Mesenchymal stem cell (in vitro differentiated cells and primary cell): ENCODE measurements at regions not wholly inside any gene's neighbourhood (a gene's known extent, or its start where the extent isn't known, plus 50 kb on each side); places are given as distances from the start of the nearest gene placed in this dataset. TPM values are rescaled to one million over a fixed set of nuclear protein-coding genes. Genes with fewer than 3 reads are reported as not detected.

ENCODE experiments used
- DNase-seq: peaks from one replicate; pipeline ENCODE4 v3.0.0-alpha.2; 2013
- H2AFZ ChIP-seq: one replicate; pipeline ENCODE4 v1.6.1; 2013; ENCODE audit warnings: low read depth, mild to moderate bottlenecking, control low read depth, inconsistent platforms, low read length, moderate library complexity
- H2AK5ac ChIP-seq: 2 replicates; pipeline ENCODE4 v1.6.1; 2013; ENCODE audit warnings: low read length, moderate library complexity, mild to moderate bottlenecking, inconsistent platforms; ENCODE audit not compliant: severe bottlenecking
- H2BK120ac ChIP-seq: one replicate; pipeline ENCODE4 v1.6.1; 2013; ENCODE audit warnings: low read depth, mild to moderate bottlenecking, inconsistent platforms, low read length, moderate library complexity
- H2BK12ac ChIP-seq, 2 experiments: one replicate each; pipeline ENCODE4 v1.6.1; 2013; ENCODE audit warnings: inconsistent platforms in 2 of 2, low read length in 2 of 2, mild to moderate bottlenecking in 2 of 2, moderate library complexity in 2 of 2, control low read depth in 1 of 2
- H2BK15ac ChIP-seq: one replicate; pipeline ENCODE4 v1.6.1; 2013; ENCODE audit warnings: mild to moderate bottlenecking, low read depth, inconsistent platforms; ENCODE audit not compliant: poor library complexity, severe bottlenecking
- H2BK5ac ChIP-seq: 2 replicates; pipeline ENCODE4 v1.6.1; 2013; ENCODE audit warnings: low read depth, mild to moderate bottlenecking, low read length, control low read depth, inconsistent platforms; ENCODE audit not compliant: poor library complexity, severe bottlenecking
- H3K14ac ChIP-seq, 2 experiments: one replicate each; pipeline ENCODE4 v1.6.1; 2013; ENCODE audit warnings: inconsistent platforms in 2 of 2, low read length in 2 of 2, control low read depth in 1 of 2, mild to moderate bottlenecking in 1 of 2, moderate library complexity in 1 of 2
- H3K18ac ChIP-seq, 2 experiments: one replicate each; pipeline ENCODE4 v1.6.1; 2013; ENCODE audit warnings: inconsistent platforms in 2 of 2, low read length in 2 of 2, control low read depth in 1 of 2, low read depth in 1 of 2, mild to moderate bottlenecking in 1 of 2
- H3K23ac ChIP-seq, 2 experiments: one replicate each; pipeline ENCODE4 v1.6.1; 2013; ENCODE audit warnings: inconsistent platforms in 2 of 2, low read length in 2 of 2, mild to moderate bottlenecking in 2 of 2, moderate library complexity in 2 of 2, control low read depth in 1 of 2
- H3K27ac ChIP-seq: 2 replicates; pipeline ENCODE4 v1.5.1; 2013; ENCODE audit warnings: mild to moderate bottlenecking, moderate library complexity, low read length, control low read depth, inconsistent platforms; ENCODE audit not compliant: poor library complexity, severe bottlenecking
- H3K27me3 ChIP-seq, 2 experiments: 2 replicates each; pipeline versions ENCODE4 v1.6.1 to v1.7.0; 2013; ENCODE audit warnings: low read length in 2 of 2, mild to moderate bottlenecking in 2 of 2, moderate library complexity in 2 of 2, control low read depth in 1 of 2, inconsistent platforms in 1 of 2; ENCODE audit not compliant: control insufficient read depth in 1 of 2, insufficient read depth in 1 of 2
- H3K36me3 ChIP-seq, 2 experiments: 2 replicates each; pipeline versions ENCODE4 v1.6.1 to v1.7.0; 2013; ENCODE audit warnings: low read length in 2 of 2, control low read depth in 1 of 2, inconsistent platforms in 1 of 2, low read depth in 1 of 2, mild to moderate bottlenecking in 1 of 2; ENCODE audit not compliant: insufficient read depth in 2 of 2, control insufficient read depth in 1 of 2
- H3K4ac ChIP-seq, 2 experiments: one replicate each; pipeline ENCODE4 v1.6.1; 2013; ENCODE audit warnings: inconsistent platforms in 2 of 2, low read length in 2 of 2, mild to moderate bottlenecking in 2 of 2, moderate library complexity in 2 of 2, control low read depth in 1 of 2, low read depth in 1 of 2
- H3K4me1 ChIP-seq: 2 replicates; pipeline ENCODE4 v1.6.1; 2013; ENCODE audit warnings: low read depth, low read length, control low read depth; ENCODE audit not compliant: control insufficient read depth, insufficient read depth
- H3K4me2 ChIP-seq: 2 replicates; pipeline ENCODE4 v1.6.1; 2013; ENCODE audit warnings: low read length, mild to moderate bottlenecking, inconsistent platforms; ENCODE audit not compliant: poor library complexity, severe bottlenecking
- H3K4me3 ChIP-seq, 2 experiments: 2 replicates each; pipeline versions ENCODE4 v1.5.1 to v1.7.0; 2013; ENCODE audit warnings: low read length in 2 of 2, mild to moderate bottlenecking in 2 of 2, control low read depth in 1 of 2, low read depth in 1 of 2; ENCODE audit not compliant: insufficient read depth in 1 of 2
- H3K79me1 ChIP-seq: replicated peaks from 2 replicates; pipeline ENCODE4 v1.6.1; 2013; ENCODE audit warnings: mild to moderate bottlenecking, control low read depth, low read length, inconsistent platforms; ENCODE audit not compliant: poor library complexity, severe bottlenecking
- H3K9ac ChIP-seq: 2 replicates; pipeline ENCODE4 v1.7.0; 2013; ENCODE audit warnings: mild to moderate bottlenecking, low read length, moderate library complexity
- H3K9me3 ChIP-seq: 2 replicates; pipeline ENCODE4 v1.7.0; 2013; ENCODE audit warnings: mild to moderate bottlenecking, low read length; ENCODE audit not compliant: control insufficient read depth
- H4K8ac ChIP-seq: one replicate; pipeline ENCODE4 v1.6.1; 2013; ENCODE audit warnings: inconsistent platforms, mild to moderate bottlenecking, low read length, moderate library complexity
- H4K91ac ChIP-seq: one replicate; pipeline ENCODE4 v1.6.1; 2013; ENCODE audit warnings: mild to moderate bottlenecking, low read length, inconsistent platforms
- WGBS: methylation state at CpG from one replicate; pipeline ENCODE4 v1.1.7; 2013; ENCODE audit warnings: mixed read lengths; 5-methylcytosine and 5-hydroxymethylcytosine counted together
- small RNA-seq: library from polyadenylated mRNA; stranded (forward); fragments of <200 nt; extraction: miRNeasy Mini kit (QIAGEN cat#:217004); gene quantifications from one replicate; pipeline ENCODE3, GENCODE V24; 2013; ENCODE audit warnings: low read depth

GRCh38 chr12:13273097-13273496 is 76.6 kb downstream of the EMP1 start:
- peaks cover 0 to 39% of the 10 kb centered on the region in 2 experiments for H3K27me3 ChIP-seq
- H3K9me3 ChIP-seq: no peaks in the 10 kb centered on the region
- H3K23ac ChIP-seq: no peak overlapping the region
- H3K4ac ChIP-seq: no peak overlapping the region
- H4K8ac ChIP-seq: no peak overlapping the region
- H2BK15ac ChIP-seq: no peak overlapping the region
- no peak for DNase-seq
- H3K4me3 ChIP-seq: no peak overlapping the region
- no peak overlapping the region for H2BK120ac ChIP-seq
- no peak overlapping the region for H4K91ac ChIP-seq
- no peak overlapping the region for H3K27ac ChIP-seq
- H3K4me2 ChIP-seq: no peak overlapping the region
- H2AFZ ChIP-seq: no peak overlapping the region
- WGBS: 59% methylated on average over 6 of the region's 6 CpGs
- H3K36me3 ChIP-seq: no peaks in the 10 kb centered on the region
- H3K14ac ChIP-seq: no peak overlapping the region
- no peaks in the 10 kb centered on the region for H3K4me1 ChIP-seq
- no peaks in the 10 kb centered on the region for H3K79me1 ChIP-seq
- H3K9ac ChIP-seq: no peak overlapping the region
- H2AK5ac ChIP-seq: no peak overlapping the region
- H2BK5ac ChIP-seq: no peak overlapping the region
- H3K18ac ChIP-seq: no peak overlapping the region
- H2BK12ac ChIP-seq: no peak overlapping the region

GRCh38 chr12:13270817-13271216 is 74.3 kb downstream of the EMP1 start:
- no peak overlapping the region for H3K4ac ChIP-seq
- H3K79me1 ChIP-seq: no peaks in the 10 kb centered on the region
- no peak overlapping the region for H3K4me3 ChIP-seq
- H2BK12ac ChIP-seq: no peak overlapping the region
- WGBS: 92% methylated on average over 4 of the region's 4 CpGs
- H3K9ac ChIP-seq: no peak overlapping the region
- no peaks in the 10 kb centered on the region for H3K36me3 ChIP-seq
- DNase-seq: no peak
- no peaks in the 10 kb centered on the region for H3K4me1 ChIP-seq
- H3K18ac ChIP-seq: no peak overlapping the region
- H2AK5ac ChIP-seq: no peak overlapping the region
- peaks cover 0 to 25% of the 10 kb centered on the region in 2 experiments for H3K27me3 ChIP-seq
- H2BK15ac ChIP-seq: no peak overlapping the region
- H3K4me2 ChIP-seq: no peak overlapping the region
- no peak overlapping the region for H2BK5ac ChIP-seq
- H3K27ac ChIP-seq: no peak overlapping the region
- H3K14ac ChIP-seq: no peak overlapping the region
- no peak overlapping the region for H3K23ac ChIP-seq
- H4K91ac ChIP-seq: no peak overlapping the region
- H2AFZ ChIP-seq: no peak overlapping the region
- no peak overlapping the region for H4K8ac ChIP-seq
- H2BK120ac ChIP-seq: no peak overlapping the region
- H3K9me3 ChIP-seq: no peaks in the 10 kb centered on the region

Small RNA genes lying in the stretch of these regions (small RNA-seq; reads per million reads assigned to genes)
- gene RNA5SP353 (not detected), gene RNU6-590P (not detected)
